HG02840 (cell line): ENCODE measurements at regions not wholly inside any gene's neighbourhood (a gene's known extent, or its start where the extent isn't known, plus 50 kb on each side); places are given as distances from the start of the nearest gene placed in this dataset.

Experiments
- ATAC-seq: cut with Tn5 transposase; IDR thresholded peaks from one replicate; pipeline ENCODE4 v1.9.1; 2021; ENCODE audit warnings: mild to moderate bottlenecking, moderate library complexity, moderate number of reproducible peaks; ENCODE audit not compliant: unreplicated experiment, low FRiP score

GRCh38 chr12:63266988-63267387 is 116.0 kb upstream of the AVPR1A start:
- no peak for ATAC-seq

GRCh38 chr12:63264629-63265028 is 113.6 kb upstream of the AVPR1A start:
- ATAC-seq = no peak

- ATAC-seq = no peak
Measured at GRCh38 chr12:63250486-63250885, 99.5 kb upstream of the AVPR1A start.

DNA sequence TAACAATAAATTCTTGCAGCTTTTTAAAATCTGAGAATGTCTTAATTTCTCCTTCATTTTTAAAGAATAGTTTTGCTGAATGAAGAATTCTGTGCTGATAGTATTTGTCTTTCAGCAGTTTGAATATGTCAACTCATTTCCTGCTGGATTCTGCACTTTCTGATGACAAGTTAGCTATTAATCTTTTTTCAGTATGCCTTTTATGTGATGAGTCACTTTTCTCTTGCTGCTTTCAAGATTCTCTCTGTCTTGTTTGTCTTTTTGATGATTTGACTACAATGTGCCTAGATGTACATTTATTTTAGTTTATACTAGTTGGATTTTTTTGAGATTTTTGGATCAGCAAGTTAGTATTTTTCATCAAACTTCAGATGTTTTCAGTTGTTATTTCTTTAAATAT is 87.9 kb upstream of the AVPR1A start:
- ATAC-seq = no peak

GRCh38 chr12:63232896-63233295 is 81.9 kb upstream of the AVPR1A start:
- ATAC-seq = no peak

DNA sequence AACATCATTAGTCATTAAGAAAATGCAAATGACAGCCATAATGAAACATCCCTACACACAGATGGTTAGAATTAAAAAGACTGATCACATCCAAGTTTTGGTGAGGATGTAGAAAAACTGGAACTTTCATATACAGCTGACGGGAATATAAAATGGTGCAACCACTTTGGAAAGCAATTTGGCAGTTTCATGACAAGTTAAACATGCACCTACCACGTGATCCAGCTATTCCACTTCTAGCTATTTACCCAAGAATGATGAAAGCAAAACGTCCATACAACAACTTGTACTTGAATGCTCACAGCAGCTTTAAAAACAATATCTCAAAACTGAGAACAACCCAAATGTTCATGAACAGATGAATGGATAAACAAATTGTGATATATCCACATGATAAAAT is 77.9 kb upstream of the AVPR1A start:
- no peak for ATAC-seq

DNA sequence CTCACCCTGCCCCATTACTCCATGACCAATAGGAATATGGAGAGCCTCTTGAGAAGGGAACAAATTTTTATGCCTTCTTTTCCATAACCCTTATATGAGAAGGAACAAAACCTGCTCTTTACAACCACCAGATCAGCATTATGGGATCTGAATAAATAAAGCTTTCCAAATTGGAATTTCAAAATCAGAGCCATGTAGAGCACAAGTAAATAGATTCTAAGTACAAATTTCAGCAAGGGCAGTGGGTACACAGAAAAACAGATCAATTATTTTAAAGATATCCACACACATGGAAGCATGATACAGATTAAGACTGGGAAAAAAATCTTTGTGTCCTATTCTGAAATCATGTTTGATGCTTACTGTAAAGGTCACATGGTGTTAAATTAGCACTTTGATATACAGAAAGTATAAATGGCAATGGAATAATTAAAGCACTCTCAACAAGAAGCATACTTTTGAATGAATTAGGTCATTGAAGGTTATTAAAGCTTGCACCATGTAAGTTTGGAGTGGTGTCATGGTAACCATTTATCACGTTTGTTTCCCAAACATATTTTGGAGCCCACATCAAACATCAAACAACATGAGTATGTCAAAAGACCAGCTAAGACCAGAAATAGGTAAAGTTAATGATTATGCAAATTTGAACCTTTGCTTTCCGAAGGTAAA is 75.9 kb upstream of the AVPR1A start:
- no peak for ATAC-seq

GRCh38 chr12:63224396-63224795 is 73.4 kb upstream of the AVPR1A start:
- no peak for ATAC-seq

GRCh38 chr12:63223128-63223527 is 72.1 kb upstream of the AVPR1A start:
- no peak for ATAC-seq

DNA sequence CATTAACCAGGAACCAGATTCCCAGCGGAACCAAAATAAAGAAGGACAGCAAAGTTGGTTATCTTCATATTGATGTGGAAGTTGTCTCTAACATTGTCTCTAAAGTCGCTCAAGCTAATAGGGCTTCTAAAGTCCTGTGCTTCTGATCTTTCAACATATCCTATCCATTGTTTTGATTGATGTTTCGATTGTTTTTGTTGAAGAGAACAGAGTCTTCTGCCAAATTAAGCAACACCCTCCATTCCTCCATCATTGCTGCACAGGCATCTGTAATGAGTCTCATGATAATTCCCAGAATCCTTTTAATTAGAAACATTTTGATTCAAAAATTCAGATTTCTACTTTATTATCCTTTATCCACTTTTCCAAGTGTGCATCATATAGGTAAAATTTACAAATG is 71.6 kb upstream of the AVPR1A start:
- no peak for ATAC-seq

- no peak for ATAC-seq
Measured at GRCh38 chr12:63220921-63221320, 69.9 kb upstream of the AVPR1A start.

DNA sequence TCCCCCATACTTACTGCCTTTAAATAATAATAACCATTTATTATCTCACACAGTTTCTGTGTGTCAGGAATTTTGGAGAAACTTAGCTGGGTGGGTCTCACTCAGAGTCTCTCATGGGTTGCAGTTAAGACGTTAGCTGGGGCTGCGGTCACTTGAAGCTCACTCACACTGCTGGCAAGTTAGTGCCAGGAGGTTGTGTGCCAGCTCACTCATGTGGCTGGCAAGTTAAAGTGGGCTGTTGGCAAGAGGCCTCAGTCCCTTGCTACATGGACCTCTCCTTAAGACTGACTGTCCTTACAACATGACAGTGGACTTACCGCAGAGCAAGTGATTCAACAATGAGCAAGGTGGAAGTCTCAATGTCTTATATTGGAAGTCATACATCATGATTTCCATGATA is 61.3 kb upstream of the AVPR1A start:
- ATAC-seq = no peak

- no peak for ATAC-seq
Measured at GRCh38 chr12:63208956-63209355, 58.0 kb upstream of the AVPR1A start.

- no peak for ATAC-seq
Measured at GRCh38 chr12:63206909-63207308, 55.9 kb upstream of the AVPR1A start.

- ATAC-seq = no peak
Measured at GRCh38 chr12:63206494-63206893, 55.5 kb upstream of the AVPR1A start.
